Neural cell (in vitro differentiated cells): ENCODE measurements at regions not wholly inside any gene's neighbourhood (a gene's known extent, or its start where the extent isn't known, plus 50 kb on each side); places are given as distances from the start of the nearest gene placed in this dataset.

ENCODE experiments used
- CTCF ChIP-seq: fragments of 450-650 bp; IDR thresholded peaks from 2 replicates; pipeline ENCODE4 v1.5.1; 2014; ENCODE audit warnings: antibody characterized with exemption, mild to moderate bottlenecking, moderate library complexity; ENCODE audit not compliant: poor library complexity, severe bottlenecking
- EP300 ChIP-seq: fragments of 450-650 bp; conservative IDR thresholded peaks from 2 replicates; pipeline ENCODE4 v1.6.1; 2014; ENCODE audit warnings: antibody characterized with exemption, mild to moderate bottlenecking, moderate library complexity; ENCODE audit not compliant: poor library complexity, severe bottlenecking
- EZH2 ChIP-seq: fragments of 200-600, 300-800 bp; shearing (Covaris generic), sonication (generic); IDR thresholded peaks from 2 replicates; pipeline ENCODE4 v1.6.1; 2014; ENCODE audit warnings: antibody characterized with exemption, low read length, borderline replicate concordance, mild to moderate bottlenecking; ENCODE audit not compliant: insufficient read depth, poor library complexity, severe bottlenecking
- MXI1 ChIP-seq: fragments of 450-650 bp; conservative IDR thresholded peaks from 2 replicates; pipeline ENCODE4 v1.6.1; 2014; ENCODE audit warnings: antibody characterized with exemption, mild to moderate bottlenecking; ENCODE audit not compliant: poor library complexity, severe bottlenecking
- POLR2AphosphoS5 ChIP-seq: IDR thresholded peaks from 2 replicates; pipeline ENCODE4 v1.6.1; 2012
- RAD21 ChIP-seq: fragments of 450-650 bp; conservative IDR thresholded peaks from 2 replicates; pipeline ENCODE4 v1.6.1; 2014; ENCODE audit warnings: antibody characterized with exemption, mild to moderate bottlenecking, moderate library complexity
- REST ChIP-seq: IDR thresholded peaks from 2 replicates; pipeline ENCODE4 v1.6.1; 2012; ENCODE audit warnings: borderline replicate concordance
- SMC3 ChIP-seq: fragments of 450-650 bp; conservative IDR thresholded peaks from 2 replicates; pipeline ENCODE4 v1.6.1; 2014; ENCODE audit warnings: antibody characterized with exemption, mild to moderate bottlenecking, moderate library complexity; ENCODE audit not compliant: poor library complexity
- TAF1 ChIP-seq: IDR thresholded peaks from 2 replicates; pipeline ENCODE4 v1.6.1; 2012; ENCODE audit warnings: low read depth

- TF ChIP-seq CTCF (no peak), MXI1 (no peak), TAF1 (no peak), EP300 (no peak), REST (no peak), EZH2 (no peak), POLR2AphosphoS5 (no peak), RAD21 (no peak), SMC3 (no peak)
Observed at GRCh38 chr19:20423381-20424197, 142.0 kb downstream of the ZNF737 start.
